Right ventricle myocardium superior (tissue), 1 donor: ENCODE measurements at regions not wholly inside any gene's neighbourhood (a gene's known extent, or its start where the extent isn't known, plus 50 kb on each side); places are given as distances from the start of the nearest gene placed in this dataset.

Experiments used
- ATAC-seq: fragments of 200-7000 bp; cut with Tn5 transposase; one replicate; pipeline ENCODE4 v1.9.1; 2020; ENCODE audit warnings: mild to moderate bottlenecking; ENCODE audit not compliant: poor library complexity
- DNase-seq: peaks from one replicate; pipeline ENCODE4 v3.0.0-alpha.2; 2020
- intact Hi-C: fragments of 100-400 bp; cut with DNase I; formaldehyde crosslinking; loops from one replicate; pipeline ENCODE4 v1.11.2; 2022
- donor health status: DM: no; HTN: yes; CAD: no; lungs with severe emphysema.

DNA sequence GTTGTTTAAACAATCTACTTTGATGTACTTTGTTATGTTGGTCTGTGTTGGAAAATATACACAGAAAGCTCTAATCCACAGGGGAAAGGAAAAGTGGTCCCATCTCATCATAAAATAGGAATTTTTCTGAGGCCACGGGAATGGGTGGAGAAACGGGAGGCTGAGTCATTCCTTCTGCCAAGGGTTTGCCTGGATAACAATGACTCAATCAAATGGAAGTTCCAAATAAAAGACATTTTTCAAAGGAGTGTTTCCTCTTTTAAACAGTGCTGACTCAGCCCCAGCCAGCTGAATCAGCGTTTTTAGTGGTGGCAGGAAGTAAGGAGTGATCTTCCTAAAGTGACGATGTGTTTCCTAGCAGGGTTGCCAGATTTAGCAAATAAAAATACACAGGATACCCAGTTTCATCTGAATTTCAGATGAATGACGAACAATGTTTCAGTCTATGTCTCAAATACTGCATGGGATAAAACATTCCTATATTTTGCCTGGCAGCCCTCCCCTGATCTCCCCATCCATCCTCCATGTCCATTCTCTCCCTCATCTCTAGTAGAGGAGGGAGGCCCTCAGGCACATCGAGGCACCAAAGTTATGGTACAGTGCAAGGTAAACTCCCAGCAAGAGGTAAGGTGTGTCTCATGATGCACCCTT is 345.4 kb upstream of the GATB start:
- DNase-seq = peak; percentile 81
- intact Hi-C loops = no loop called here
- ATAC-seq = peak; percentile 41

DNA sequence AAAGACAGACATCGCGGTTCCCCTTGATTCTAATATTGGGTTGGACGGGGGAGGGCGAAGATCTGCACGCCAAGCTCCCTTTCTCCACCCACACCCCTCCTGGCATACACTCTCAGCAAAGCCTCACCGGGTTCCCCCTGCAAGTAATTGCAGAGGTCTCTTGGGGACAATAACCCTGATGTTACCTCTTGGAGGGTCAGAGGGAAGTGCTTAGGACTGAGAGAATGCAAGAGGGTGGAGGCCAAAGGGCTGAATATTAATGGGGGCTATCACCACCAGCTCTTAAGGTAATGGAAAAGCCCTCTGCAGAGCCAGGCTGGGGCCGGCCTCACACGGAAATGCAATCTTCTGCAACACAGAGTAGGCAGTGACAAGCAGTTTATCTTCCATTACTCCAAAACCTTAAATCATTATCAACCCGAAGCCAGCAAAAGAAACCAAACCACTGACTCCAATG is 344.1 kb upstream of the GATB start:
- intact Hi-C loops = no loop called here
- DNase-seq = no peak
- no peak for ATAC-seq

DNA sequence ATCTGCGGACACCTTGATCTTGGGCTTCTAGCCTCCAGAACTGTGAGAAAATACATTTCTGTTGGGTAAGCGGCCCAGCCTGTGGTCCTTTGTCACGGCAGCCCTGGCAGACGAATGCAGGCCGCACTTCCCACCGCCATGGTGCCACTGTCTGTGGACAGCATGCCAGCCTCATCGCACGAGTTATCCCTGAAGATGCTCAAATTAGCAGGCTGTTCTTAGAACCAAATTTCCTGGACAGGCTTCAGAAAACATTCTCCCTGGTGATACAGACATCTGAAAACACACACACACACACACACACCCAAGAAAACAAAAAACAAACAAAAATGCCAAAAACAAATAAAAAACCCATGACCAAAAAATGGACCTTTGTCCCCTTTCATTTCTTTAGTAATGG is 343.5 kb upstream of the GATB start:
- no peak for ATAC-seq
- DNase-seq = no peak
- intact Hi-C loops = no loop called here

DNA sequence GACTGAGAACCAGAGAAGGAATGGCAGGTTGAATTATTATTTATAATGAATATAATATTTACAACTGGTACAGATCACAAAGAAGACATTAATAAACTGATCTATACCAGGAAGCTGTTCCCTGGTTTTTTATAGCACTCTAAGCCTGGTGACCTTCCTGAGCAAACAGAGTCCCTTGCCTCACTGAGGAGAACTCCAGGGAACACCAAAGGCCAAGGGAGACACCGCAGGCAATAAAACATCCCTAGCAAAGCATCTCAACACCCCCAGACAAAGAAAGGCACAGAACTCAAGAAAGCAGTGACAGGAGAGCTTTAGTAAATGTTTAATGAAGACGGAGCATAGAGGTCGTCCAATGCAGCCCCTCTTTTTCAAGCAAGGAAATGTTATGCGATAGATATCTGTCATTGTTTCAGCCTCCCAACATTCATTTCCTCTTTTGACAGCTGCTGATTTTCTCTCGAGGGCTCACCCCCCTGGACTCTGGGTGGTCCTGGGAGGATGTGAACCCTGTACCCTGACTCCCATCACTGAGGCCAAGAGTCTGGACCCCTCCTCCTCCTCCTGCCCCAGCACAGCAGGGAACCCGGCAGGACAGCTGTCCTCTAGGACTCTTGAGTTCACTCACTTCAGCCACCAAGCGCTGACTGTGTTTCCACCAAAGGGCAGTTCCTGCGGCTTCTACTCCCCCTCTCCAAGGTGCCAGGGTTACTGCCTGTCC is 342.5 kb upstream of the GATB start:
- no peak for DNase-seq
- intact Hi-C loops = no loop called here
- no peak for ATAC-seq

DNA sequence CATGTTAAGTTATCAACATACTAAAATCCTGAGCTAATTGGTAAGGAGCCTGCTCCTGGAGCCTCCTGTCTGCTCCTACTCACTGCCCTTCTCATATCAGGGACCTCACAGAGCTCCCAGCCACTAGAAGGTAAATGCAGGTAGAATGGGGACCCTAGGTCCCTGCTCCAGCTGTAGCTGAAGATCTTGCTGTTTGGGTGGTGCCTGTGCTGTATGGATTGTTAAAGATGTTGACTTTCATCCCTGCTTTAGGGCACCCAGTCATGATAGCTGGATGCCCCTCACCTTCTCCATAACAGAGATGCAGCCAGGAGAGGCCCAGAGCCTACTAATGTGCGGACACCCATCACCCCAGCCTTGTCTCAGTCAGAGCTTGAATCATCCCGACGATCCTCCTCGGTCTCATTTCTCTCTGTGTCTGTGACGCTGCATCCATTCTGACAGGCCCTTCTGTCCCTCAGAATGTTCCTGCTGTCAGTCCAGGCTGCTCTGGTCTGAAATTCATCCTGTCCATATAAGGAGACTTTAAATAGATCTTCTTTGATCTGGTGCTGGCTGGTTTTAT is 341.7 kb upstream of the GATB start:
- DNase-seq = no peak
- intact Hi-C loops = no loop called here
- no peak for ATAC-seq

DNA sequence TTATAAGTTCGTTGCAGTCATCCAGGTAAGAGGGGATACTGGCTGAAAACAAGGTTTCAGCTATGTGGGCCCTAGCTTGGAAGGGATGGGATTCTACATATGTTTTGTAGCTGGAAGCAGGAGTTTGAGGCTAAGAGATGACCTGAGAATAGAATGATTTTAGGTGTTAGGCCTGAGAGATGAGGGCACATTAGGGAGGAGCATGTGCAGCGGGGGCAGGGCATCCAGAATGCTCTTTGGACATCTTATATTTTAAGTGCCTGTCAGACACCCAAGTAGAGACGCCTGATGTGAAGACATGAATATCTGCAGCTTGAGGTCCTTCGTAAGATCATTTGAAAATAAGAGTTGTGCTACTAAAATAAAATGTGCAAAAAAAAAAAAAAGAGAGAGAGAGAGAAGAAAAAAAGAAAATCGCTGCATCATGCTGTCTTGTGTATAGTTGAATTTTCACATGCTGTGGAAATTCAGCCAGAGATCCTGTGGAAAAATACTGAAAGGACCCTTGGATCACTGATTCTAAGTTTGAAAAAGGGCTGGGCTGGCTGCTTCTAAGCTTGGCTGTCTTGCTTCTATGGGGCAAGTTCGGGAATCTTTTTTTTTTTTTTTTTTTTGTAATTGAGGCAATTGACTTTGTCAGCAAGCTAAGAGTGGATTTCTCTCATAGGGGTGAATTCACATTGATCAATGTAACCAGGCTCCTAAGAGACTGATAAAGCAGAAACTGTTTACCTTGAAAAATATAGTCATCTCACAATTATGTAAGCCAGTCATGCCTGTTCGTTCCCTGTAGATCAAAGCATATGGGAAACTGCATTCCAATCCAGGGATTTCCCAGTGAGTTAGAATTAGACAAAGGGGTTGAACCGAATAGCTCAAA is 341.0 kb upstream of the GATB start:
- intact Hi-C loops = no loop called here
- no peak for ATAC-seq
- no peak for DNase-seq

DNA sequence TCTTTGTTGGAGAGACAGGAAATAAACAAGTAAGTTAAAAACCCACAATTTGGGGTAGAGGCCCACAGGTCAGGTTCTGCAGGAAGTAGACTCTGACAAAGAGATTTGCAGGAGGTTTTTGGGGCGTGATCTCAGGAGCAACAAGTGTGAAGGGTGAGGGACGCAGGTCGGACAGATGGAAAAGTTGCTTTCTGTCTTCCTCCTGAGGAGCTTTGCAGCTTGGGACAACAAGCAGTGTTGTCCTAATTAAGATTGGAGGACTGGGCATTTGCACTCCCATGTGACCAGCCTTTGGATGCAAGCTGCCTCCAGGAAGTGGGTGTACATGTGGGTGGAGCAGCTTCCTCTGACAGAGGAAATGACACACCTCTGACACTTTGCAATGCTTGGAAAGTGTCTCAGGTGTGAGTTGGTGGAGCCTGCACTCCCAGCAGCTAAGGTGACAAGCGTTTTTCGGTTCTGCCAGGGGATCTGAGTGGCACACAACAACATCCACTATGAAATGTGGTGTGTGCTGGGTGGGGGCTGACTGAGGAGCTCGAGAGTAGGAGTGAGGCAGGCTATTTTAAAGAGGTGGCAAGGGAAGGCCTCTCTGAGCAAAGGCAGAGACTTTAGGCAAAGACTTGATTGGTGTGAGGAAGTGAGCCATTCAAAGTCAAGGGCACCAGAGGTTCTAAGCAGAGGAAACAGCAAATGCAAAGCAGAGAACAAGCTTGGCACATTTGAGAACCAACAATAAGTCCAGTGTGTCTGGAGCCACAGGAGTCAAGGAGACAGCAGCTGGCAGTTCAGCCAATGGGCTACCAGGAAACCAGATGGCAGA is 339.8 kb upstream of the GATB start:
- ATAC-seq (no peak), DNase-seq (no peak)
- intact Hi-C loops = no loop called here

DNA sequence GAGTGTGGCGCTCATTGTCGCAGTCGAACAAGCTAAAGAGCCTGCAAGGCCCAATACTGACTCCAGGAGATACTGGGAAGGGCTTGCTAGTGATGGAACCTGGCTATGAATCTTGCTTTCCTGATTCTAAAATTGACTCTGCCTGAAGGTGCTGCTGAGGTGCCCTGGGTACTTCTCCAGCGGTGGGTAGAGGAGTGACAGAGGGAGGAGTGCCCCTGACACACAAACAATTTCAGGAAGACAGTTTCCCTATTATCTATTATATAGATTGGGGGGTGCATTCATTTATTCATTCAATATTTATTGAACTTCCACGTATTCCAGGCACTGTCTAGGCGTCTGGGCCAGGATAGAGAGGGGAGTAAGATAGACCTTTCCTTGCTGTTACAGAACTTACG is 339.2 kb upstream of the GATB start:
- DNase-seq = no peak
- intact Hi-C loops = no loop called here
- no peak for ATAC-seq

DNA sequence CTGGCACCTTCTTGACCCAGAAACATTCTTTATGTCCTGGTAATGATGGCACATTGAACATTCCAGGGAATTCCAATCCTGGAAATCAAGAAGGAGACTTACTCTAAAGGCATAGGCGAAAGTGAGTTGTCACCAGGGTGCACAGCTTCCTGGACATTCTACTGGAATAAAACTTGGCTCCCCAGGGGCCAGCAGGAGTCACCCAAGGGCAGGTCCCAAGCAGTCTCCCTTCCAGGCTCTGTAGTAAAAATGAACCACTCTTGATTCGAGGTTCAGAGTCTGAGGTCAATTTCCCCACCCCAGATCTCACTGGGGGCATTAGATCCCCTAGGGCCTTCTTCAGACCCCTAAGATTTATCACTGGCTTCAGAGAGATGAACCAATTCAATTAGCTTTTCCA is 338.7 kb upstream of the GATB start:
- ATAC-seq (no peak), DNase-seq (no peak)
- intact Hi-C loops = no loop called here

DNA sequence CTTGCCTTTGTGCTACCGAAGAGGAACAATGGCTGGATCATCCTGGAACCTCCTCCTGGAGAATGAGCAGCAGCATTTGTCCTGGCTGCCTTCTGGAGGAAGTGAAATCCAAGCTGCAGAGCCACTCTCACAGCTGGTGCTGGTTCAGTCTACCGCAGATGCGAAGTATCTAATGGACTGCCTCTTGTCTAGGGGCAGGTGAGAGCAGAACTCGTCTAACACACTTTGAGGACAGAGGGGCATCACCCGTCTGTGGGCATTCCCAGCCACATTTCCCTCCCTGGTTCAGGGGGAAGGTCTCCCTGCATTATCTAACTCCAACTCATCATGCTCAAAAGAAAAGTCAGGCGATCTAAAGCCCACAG is 338.2 kb upstream of the GATB start:
- DNase-seq = no peak
- intact Hi-C loops = no loop called here
- ATAC-seq = no peak

DNA sequence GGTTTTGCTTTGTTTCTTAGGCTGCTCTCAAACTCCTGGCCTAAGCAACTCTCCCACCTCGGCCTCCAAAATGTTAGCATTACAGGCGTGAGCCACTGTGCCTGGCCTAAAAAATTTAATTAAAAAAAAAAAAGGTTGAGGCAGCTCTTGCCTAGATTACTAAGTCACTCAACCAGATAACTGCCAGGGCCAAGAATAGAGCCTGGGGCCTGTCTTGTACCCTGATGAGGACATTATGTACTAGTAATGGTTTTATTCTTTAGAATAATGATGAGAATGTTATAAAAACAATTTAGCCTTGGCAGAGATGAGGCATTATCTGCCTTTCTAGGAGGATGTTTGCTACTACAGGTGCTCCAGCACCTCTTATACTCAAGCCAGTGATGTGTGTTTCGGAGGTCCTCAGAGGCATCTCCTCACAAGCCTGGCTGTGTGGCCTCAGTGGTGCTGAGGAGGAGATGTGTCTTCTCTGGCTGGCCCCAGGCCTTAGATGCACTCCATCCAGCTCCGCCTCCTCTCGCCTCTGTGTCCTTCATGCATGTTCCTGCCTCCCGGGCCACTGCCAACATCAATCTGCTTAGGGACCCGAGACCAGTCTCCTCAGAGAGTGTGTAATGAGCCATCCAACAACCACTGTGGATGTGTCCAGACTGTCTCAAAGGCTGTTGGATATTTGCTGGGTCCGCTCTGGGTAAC is 337.7 kb upstream of the GATB start:
- DNase-seq (no peak), ATAC-seq (no peak)
- intact Hi-C loops = no loop called here

DNA sequence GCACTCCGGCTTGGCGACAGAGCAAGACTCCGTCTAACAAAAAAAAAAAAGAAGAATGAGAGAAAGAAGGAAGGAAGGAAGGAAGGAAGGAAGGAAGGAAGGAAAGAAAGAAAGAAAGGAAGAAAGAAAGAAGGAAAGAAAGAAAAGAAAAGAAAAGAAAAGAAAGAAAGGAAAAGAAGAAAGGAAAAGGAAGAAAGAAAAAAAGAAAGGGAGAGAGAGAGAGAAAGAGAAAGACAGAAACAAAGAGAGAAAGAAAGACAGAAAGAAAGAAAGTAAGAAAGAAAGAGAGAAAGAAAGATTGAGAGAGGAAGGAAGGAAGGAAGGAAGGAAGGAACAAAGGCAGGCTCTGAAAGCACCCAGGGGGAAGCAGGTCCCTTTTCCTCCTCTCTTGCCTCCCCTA is 336.6 kb upstream of the GATB start:
- no peak for ATAC-seq
- intact Hi-C loops = no loop called here
- DNase-seq = no peak

DNA sequence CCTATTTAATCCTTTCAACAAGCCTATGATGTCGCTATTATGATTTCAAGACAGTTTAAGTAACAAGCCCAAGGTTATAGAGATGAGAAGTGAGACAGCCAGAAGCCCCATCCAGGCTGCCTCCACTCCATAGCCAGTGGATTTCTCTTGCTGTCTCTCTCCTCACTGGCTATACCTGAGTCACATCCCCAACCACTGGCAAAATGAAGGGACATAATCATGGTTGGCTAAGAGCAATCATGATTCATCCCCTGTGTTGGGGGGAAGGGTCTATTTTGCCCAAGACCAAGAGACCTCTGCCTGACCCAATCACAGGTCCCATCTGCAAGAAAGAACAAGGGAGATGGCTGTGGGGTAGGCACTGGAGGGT is 334.9 kb upstream of the GATB start:
- DNase-seq = no peak
- intact Hi-C loops = no loop called here
- ATAC-seq = no peak

DNA sequence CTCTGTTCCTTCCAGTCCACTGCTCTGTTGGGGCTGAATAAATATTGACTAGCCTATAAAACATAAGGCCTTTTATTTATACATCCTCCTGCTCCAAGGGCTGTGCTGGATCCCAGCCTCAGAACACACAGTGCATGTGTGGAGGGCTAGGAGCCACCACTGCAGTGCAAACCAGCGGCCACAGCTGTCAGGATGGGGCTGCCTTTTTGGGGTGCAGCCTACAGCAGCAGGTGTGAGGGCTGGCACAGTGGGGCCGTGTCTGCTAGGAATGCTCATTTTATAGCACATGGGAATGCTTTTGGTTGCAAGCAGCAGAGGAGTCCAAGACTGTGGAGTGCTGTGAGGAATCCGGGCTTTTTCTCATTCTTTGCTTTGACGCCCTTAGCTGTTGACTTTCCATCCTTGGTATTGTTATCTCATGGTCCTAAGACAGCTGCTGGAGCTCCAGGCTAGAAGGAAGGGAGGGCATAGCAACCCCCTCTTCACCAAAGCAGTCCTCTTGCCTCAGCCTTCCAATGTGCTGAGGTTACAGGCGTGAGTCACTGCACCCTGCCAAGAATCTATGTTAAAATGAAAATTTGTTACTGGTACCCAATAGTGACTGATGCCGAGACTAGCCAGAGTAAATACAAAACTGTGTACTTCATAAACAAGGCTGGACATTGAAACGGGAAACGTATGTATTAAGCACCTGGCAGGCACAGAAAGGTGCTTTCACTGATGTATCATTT is 334.3 kb upstream of the GATB start:
- intact Hi-C loops = no loop called here
- DNase-seq (no peak), ATAC-seq (no peak)

DNA sequence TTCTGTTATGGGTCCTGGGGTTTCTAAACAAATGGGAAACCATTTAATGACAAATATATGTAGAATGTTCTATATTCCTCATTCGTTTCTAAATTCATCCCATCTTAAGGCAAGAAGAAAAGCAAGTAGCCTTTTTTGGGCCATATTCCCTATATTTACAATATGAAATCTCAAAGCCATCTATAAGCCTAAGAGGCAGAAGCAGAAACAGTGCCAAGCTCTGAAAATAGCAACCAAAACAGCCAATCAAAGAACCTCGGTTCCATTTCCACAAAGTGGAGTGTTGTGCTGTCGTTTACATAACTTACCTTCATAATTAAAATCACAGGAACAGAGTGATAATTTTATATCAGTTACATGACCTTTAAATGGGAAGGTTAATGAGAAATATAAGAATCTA is 330.6 kb upstream of the GATB start:
- ATAC-seq (no peak), DNase-seq (no peak)
- intact Hi-C loops = no loop called here

DNA sequence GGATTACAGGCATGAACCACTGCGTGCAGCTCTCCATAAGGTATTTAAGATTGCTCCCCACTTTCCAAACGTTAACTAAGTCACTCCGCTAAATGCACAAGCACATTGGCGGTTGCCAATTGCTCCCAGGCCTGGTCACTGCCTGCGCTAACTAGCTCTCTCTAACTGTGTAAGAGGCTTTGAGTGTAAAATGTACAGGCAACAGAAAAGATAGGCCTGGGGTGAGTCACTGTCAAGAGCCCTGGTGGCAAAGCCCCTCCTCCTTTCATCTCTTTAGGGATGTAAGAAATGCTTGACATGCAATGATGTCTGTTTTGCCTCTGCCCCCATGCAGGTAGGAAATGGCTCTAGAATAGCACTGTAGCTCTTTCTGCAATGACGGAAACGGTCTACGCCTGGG is 329.7 kb upstream of the GATB start:
- intact Hi-C loops = no loop called here
- peak; percentile 89 for ATAC-seq
- no peak for DNase-seq

DNA sequence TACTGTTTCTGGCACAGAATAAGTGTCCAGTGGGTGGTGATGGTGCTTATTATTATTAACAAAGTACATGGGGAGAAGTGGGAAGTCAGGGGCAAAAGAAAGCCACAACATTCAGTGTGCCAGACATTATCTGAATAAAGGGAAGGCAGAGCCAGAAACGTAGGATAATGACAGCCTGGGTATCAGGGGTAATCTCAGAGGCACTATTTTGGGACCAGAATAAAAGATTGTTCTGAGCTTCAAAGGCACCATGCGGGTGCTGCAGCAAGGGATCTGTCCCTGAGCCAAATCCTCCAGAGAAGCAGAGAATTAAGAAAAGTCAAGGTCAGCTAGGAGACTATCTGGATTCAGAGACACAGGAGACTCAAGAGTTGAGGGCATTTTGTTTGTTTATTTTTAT is 328.8 kb upstream of the GATB start:
- intact Hi-C loops = no loop called here
- DNase-seq (no peak), ATAC-seq (peak; percentile 84)

DNA sequence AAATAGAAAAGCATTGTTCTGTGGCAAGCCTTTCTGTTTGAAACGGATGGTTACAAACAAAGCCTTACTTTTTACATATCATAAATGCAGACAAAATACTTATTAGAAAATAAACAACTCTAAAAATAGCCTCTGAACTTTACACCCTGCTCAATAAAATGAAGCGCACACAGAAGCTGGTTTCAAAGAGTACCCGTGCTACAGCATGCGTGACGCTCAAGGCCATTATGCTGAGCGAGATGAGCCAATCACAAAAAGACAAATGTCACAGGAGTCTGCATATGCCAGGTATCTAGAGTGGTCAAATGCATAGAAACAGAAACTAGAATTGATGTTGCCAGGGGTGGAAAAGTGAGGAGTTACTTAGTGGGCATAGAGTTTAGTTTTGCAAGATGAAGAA is 326.5 kb upstream of the GATB start:
- ATAC-seq (no peak), DNase-seq (no peak)
- intact Hi-C loops = no loop called here
